NT2/D1 (cell line): ENCODE measurements at regions not wholly inside any gene's neighbourhood (a gene's known extent, or its start where the extent isn't known, plus 50 kb on each side); places are given as distances from the start of the nearest gene placed in this dataset.

ENCODE experiments used
- DNase-seq: peaks from one replicate; pipeline ENCODE4 v3.0.0-alpha.2; 2011; ENCODE audit warnings: low read depth, low spot score
- H3K27me3 ChIP-seq: 2 replicates; pipeline ENCODE4 v1.6.0; 2011; ENCODE audit warnings: mild to moderate bottlenecking; ENCODE audit not compliant: insufficient read length, insufficient read depth
- H3K36me3 ChIP-seq: 2 replicates; pipeline ENCODE4 v1.6.1; 2011; ENCODE audit warnings: mild to moderate bottlenecking, low read length, mixed read lengths; ENCODE audit not compliant: insufficient read depth, insufficient read length
- H3K4me1 ChIP-seq: 2 replicates; pipeline ENCODE4 v1.5.1; 2011; ENCODE audit not compliant: insufficient read depth, insufficient read length
- H3K4me3 ChIP-seq: 2 replicates; pipeline ENCODE4 v1.5.1; 2011; ENCODE audit warnings: low read depth; ENCODE audit not compliant: insufficient read length
- H3K9ac ChIP-seq: 2 replicates; pipeline ENCODE4 v1.6.0; 2011; ENCODE audit warnings: low read depth; ENCODE audit not compliant: insufficient read length
- H3K9me3 ChIP-seq: 2 replicates; pipeline ENCODE4 v1.5.1; 2011; ENCODE audit warnings: mild to moderate bottlenecking, low read length; ENCODE audit not compliant: insufficient read depth
- SUZ12 ChIP-seq: IDR thresholded peaks from 2 replicates; pipeline ENCODE4 v1.6.1; 2011; ENCODE audit not compliant: insufficient read length, insufficient read depth; ENCODE audit errors: extremely low read depth
- YY1 ChIP-seq: IDR thresholded peaks from 2 replicates; pipeline ENCODE4 v1.6.1; 2011; ENCODE audit not compliant: insufficient read length, insufficient read depth
- ZNF274 ChIP-seq: IDR thresholded peaks from 2 replicates; pipeline ENCODE4 v1.6.1; 2011; ENCODE audit warnings: mild to moderate bottlenecking, low read depth, low read length

DNA sequence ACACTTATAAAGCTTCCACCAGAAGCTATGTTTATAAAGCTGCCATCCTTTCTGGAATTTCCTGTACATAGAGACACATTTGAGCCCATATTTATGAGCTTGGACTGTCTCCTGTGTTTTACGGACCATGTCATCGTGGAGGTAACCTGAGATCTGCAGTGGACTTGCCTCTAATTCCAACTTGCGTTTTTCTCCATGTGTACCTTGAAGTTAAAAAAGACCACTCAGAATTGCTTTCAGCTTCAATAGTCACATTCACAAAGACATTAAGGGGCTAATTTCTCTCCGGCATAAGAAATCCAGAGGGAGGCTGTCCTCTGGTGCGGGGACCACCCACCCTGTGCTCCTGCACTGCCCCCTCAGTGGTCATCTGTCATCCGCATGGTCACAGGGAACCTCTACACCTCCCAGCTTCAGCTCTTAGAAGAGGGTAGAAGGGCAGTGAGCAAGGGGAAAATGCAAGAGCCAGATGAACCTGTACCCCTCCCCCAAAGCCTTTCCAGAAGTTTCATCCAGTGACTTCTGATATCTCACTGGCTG lies 521.4 kb upstream of the CAMK1G start:
- peaks cover 5% of the 10 kb centered on the region; the same call in 1 of the 2 replicates for H3K9me3 ChIP-seq

DNA sequence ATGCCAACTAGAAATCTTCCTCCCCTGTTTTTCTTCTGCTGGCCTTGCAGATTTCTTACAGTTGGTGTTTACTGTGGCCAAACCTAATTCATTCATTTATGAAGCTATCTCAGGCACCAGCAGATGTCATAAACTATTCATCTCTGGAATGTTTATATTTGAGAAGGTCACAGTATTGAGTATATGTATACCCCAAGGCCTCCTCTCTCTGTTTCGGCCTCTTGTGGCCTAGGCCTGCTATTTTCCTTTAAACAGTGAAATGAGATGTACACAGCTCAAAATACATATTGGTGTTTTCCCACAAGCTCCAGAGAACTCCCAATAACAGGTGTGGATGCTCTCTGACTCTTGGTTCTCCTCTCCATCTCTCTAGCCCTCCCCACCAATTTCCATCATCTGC lies 520.7 kb upstream of the CAMK1G start:
- no peak for TF ChIP-seq SUZ12
- no peak for TF ChIP-seq YY1
- no peak for TF ChIP-seq ZNF274
- no peak for DNase-seq
- Histone ChIP-seq H3K27me3 (no peaks in the 10 kb centered on the region), H3K36me3 (no peaks in the 10 kb centered on the region), H3K4me1 (peaks cover 4% of the 10 kb centered on the region), H3K9ac (no peak overlapping the region), H3K9me3 (no peaks in the 10 kb centered on the region), H3K4me3 (no peak overlapping the region)

More for the DNA sequence above, 521.4 kb upstream of the CAMK1G start:
- no peaks in the 10 kb centered on the region for H3K27me3 ChIP-seq
- DNase-seq: no peak
- no peak for TF ChIP-seq SUZ12
- no peak for TF ChIP-seq YY1
- TF ChIP-seq ZNF274: no peak
- H3K36me3 ChIP-seq: no peaks in the 10 kb centered on the region
- H3K4me1 ChIP-seq: peaks cover 4% of the 10 kb centered on the region
- no peak overlapping the region for H3K9ac ChIP-seq
- H3K4me3 ChIP-seq: no peak overlapping the region

- peaks cover 4% of the 10 kb centered on the region for H3K4me1 ChIP-seq
- H3K4me3 ChIP-seq: no peak overlapping the region
- H3K9me3 ChIP-seq: no peaks in the 10 kb centered on the region
- TF ChIP-seq YY1 (no peak), ZNF274 (no peak), SUZ12 (no peak)
- H3K36me3 ChIP-seq: no peaks in the 10 kb centered on the region
- no peak for DNase-seq
- H3K27me3 ChIP-seq: no peaks in the 10 kb centered on the region
- no peak overlapping the region for H3K9ac ChIP-seq
Measured at GRCh38 chr1:209063767-209064659, 519.5 kb upstream of the CAMK1G start.

DNA sequence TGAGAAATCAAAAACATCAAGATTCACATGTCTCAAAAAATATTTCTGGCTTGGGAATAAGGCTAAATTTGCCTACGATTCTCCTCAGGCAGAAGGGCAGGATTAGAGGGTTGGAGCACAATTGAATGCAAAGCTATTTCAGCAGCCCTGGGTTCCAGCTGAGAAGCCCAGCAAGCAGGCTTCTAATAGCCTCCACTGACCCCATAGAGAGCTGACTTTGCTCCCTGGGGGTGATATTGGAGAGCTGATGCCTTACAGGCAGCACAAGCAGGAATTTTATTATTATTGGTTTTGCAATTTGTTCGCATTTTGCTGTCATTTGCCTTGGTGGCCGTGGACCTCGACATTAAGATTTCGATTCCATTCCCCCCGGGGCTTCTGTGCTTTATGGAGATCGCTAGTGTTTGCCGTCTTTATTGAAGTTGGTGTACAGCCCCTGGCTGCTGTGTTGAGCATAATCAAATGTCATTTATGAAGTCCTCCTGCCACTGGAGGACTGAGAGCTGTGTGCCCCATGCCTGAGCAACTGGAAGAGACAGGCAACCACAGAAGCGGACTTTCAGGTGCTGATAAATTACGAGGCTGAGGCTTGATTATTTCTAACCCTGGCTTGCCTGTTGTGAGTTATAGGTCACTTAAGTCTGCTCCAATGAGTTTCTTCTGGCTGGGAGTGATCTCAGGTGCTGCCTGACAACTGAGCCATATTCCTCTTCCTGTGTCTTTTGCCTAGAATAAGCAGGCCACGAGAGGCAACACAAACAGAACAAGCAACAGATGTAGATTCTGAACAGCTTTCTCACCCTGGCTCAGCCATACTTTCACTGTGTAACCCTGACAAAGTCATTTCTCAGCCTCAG lies 518.4 kb upstream of the CAMK1G start:
- H3K9ac ChIP-seq: no peak overlapping the region
- H3K36me3 ChIP-seq: no peaks in the 10 kb centered on the region
- peaks cover 4% of the 10 kb centered on the region for H3K4me1 ChIP-seq
- no peaks in the 10 kb centered on the region for H3K27me3 ChIP-seq
- no peaks in the 10 kb centered on the region for H3K9me3 ChIP-seq
- no peak for TF ChIP-seq ZNF274
- no peak for TF ChIP-seq SUZ12
- DNase-seq: no peak
- H3K4me3 ChIP-seq: no peak overlapping the region

GRCh38 chr1:209072481-209072880 lies 511.0 kb upstream of the CAMK1G start:
- no peak for DNase-seq
- TF ChIP-seq SUZ12 (no peak), ZNF274 (no peak), YY1 (no peak)
- Histone ChIP-seq H3K9me3 (peaks cover 7% of the 10 kb centered on the region; the same call in 1 of the 2 replicates), H3K4me3 (no peak overlapping the region), H3K4me1 (no peaks in the 10 kb centered on the region), H3K9ac (no peak overlapping the region), H3K36me3 (no peaks in the 10 kb centered on the region), H3K27me3 (no peaks in the 10 kb centered on the region)

DNA sequence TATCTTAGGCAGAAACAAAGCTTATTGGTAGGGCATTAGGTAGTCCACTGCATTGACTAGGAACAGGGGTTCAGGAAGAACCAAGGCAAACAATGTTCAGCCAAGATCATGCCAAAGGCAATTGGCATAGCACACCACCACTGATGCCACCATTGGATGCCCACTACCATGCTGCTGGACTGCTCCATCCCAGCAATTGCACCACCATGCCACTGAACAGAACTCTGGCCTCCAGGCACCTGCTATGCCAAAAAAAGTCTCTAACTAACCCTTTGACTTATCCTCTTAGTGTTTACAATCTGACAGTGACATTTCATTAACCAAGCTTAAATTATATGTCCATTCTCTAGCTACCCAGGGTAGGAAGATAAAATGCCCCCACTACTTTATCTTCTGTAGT lies 509.6 kb upstream of the CAMK1G start:
- DNase-seq: no peak

More for the DNA sequence above, 509.6 kb upstream of the CAMK1G start:
- TF ChIP-seq ZNF274 (no peak), YY1 (no peak), SUZ12 (no peak)
- no peaks in the 10 kb centered on the region for H3K27me3 ChIP-seq
- H3K4me3 ChIP-seq: no peak overlapping the region
- H3K9ac ChIP-seq: no peak overlapping the region
- no peaks in the 10 kb centered on the region for H3K36me3 ChIP-seq
- H3K4me1 ChIP-seq: no peaks in the 10 kb centered on the region
- H3K9me3 ChIP-seq: peaks cover 7% of the 10 kb centered on the region
